ENCODE measurements at regions not wholly inside any gene's neighbourhood (a gene's known extent, or its start where the extent isn't known, plus 50 kb on each side); places are given as distances from the start of the nearest gene placed in this dataset.
"Not testable (repeated sequence)": the region's sequence is repeated elsewhere in the genome, so short reads cannot be mapped to it uniquely, and the experiment has no call there.

- Histone ChIP-seq H3K27me3 (ENCODE audit: insufficient read depth, low read length, poor library complexity) (no peaks in the 10 kb centered on the region), H3K9ac (ENCODE audit: low read depth, low read length) (no peak overlapping the region), H3K4me1 (ENCODE audit: insufficient read depth, low read length) (no peaks in the 10 kb centered on the region), H3K4me2 (ENCODE audit: insufficient read depth, low read length) (no peak overlapping the region), H3K79me2 (ENCODE audit: insufficient read depth, low read length) (no peaks in the 10 kb centered on the region), H2AFZ (ENCODE audit: low read depth, low read length) (no peak overlapping the region), H3K4me3 (ENCODE audit: low read depth in 1 of 2, low read length in 2 of 2) (no peak overlapping the region), H4K20me1 (ENCODE audit: insufficient read depth, low read length) (no peaks in the 10 kb centered on the region), H3K27ac (ENCODE audit: low read length) (no peak overlapping the region), H3K9me3 (ENCODE audit: insufficient read depth, low read length, severe bottlenecking) (no peaks in the 10 kb centered on the region), H3K36me3 (ENCODE audit: insufficient read depth, low read length) (no peaks in the 10 kb centered on the region)
- TF ChIP-seq CTCF (IDR thresholded peaks at IDR 0.05; ENCODE audit: borderline replicate concordance, extremely low read depth, low read length, poor library complexity, severe bottlenecking) (no peak), EZH2 (IDR thresholded peaks at IDR 0.05; ENCODE audit: borderline replicate concordance, low read depth, low read length, severe bottlenecking) (no peak)
- ATAC-seq (ENCODE audit: insufficient read depth, low read depth) (no peak), DNase-seq (no peak)
Measured at GRCh38 chr10:56222237-56222636, 138.8 kb downstream of the ZWINT start.

- Histone ChIP-seq H3K27ac (ENCODE audit: low read length) (no peak overlapping the region), H3K9me3 (ENCODE audit: insufficient read depth, low read length, severe bottlenecking) (peaks cover 4% of the 10 kb centered on the region), H3K79me2 (ENCODE audit: insufficient read depth, low read length) (no peaks in the 10 kb centered on the region), H3K27me3 (ENCODE audit: insufficient read depth, low read length, poor library complexity) (no peaks in the 10 kb centered on the region), H4K20me1 (ENCODE audit: insufficient read depth, low read length) (no peaks in the 10 kb centered on the region), H3K4me3 (ENCODE audit: low read depth in 1 of 2, low read length in 2 of 2) (no peak overlapping the region), H3K36me3 (ENCODE audit: insufficient read depth, low read length) (no peaks in the 10 kb centered on the region), H3K9ac (ENCODE audit: low read depth, low read length) (no peak overlapping the region), H2AFZ (ENCODE audit: low read depth, low read length) (no peak overlapping the region), H3K4me1 (ENCODE audit: insufficient read depth, low read length) (no peaks in the 10 kb centered on the region), H3K4me2 (ENCODE audit: insufficient read depth, low read length) (no peak overlapping the region)
- TF ChIP-seq EZH2 (IDR thresholded peaks at IDR 0.05; ENCODE audit: borderline replicate concordance, low read depth, low read length, severe bottlenecking) (no peak), CTCF (IDR thresholded peaks at IDR 0.05; ENCODE audit: borderline replicate concordance, extremely low read depth, low read length, poor library complexity, severe bottlenecking) (no peak)
- DNase-seq, result no peak
- no peak for ATAC-seq (ENCODE audit: insufficient read depth, low read depth)
Measured at GRCh38 chr10:56212951-56213350, 148.1 kb downstream of the ZWINT start.

- Histone ChIP-seq H3K4me2 (ENCODE audit: insufficient read depth, low read length) (no peak overlapping the region), H3K9me3 (ENCODE audit: insufficient read depth, low read length, severe bottlenecking) (no peaks in the 10 kb centered on the region), H3K27me3 (ENCODE audit: insufficient read depth, low read length, poor library complexity) (no peaks in the 10 kb centered on the region), H2AFZ (ENCODE audit: low read depth, low read length) (no peak overlapping the region), H3K4me3 (ENCODE audit: low read depth in 1 of 2, low read length in 2 of 2) (no peak overlapping the region), H3K27ac (ENCODE audit: low read length) (no peak overlapping the region), H3K79me2 (ENCODE audit: insufficient read depth, low read length) (no peaks in the 10 kb centered on the region), H3K36me3 (ENCODE audit: insufficient read depth, low read length) (no peaks in the 10 kb centered on the region), H4K20me1 (ENCODE audit: insufficient read depth, low read length) (no peaks in the 10 kb centered on the region), H3K9ac (ENCODE audit: low read depth, low read length) (no peak overlapping the region), H3K4me1 (ENCODE audit: insufficient read depth, low read length) (no peaks in the 10 kb centered on the region)
- ATAC-seq (ENCODE audit: insufficient read depth, low read depth), result no peak
- TF ChIP-seq CTCF (IDR thresholded peaks at IDR 0.05; ENCODE audit: borderline replicate concordance, extremely low read depth, low read length, poor library complexity, severe bottlenecking) (no peak), EZH2 (IDR thresholded peaks at IDR 0.05; ENCODE audit: borderline replicate concordance, low read depth, low read length, severe bottlenecking) (no peak)
- DNase-seq, result no peak
Measured at GRCh38 chr10:56181607-56182006, 179.5 kb downstream of the ZWINT start.

- DNase-seq, result no peak
- Histone ChIP-seq H3K4me1 (ENCODE audit: insufficient read depth, low read length) (no peaks in the 10 kb centered on the region), H3K27me3 (ENCODE audit: insufficient read depth, low read length, poor library complexity) (no peaks in the 10 kb centered on the region), H3K9ac (ENCODE audit: low read depth, low read length) (no peak overlapping the region), H3K79me2 (ENCODE audit: insufficient read depth, low read length) (no peaks in the 10 kb centered on the region), H4K20me1 (ENCODE audit: insufficient read depth, low read length) (no peaks in the 10 kb centered on the region), H2AFZ (ENCODE audit: low read depth, low read length) (no peak overlapping the region), H3K4me3 (ENCODE audit: low read depth in 1 of 2, low read length in 2 of 2) (no peak overlapping the region), H3K27ac (ENCODE audit: low read length) (no peak overlapping the region), H3K9me3 (ENCODE audit: insufficient read depth, low read length, severe bottlenecking) (no peaks in the 10 kb centered on the region), H3K4me2 (ENCODE audit: insufficient read depth, low read length) (no peak overlapping the region), H3K36me3 (ENCODE audit: insufficient read depth, low read length) (no peaks in the 10 kb centered on the region)
- ATAC-seq (ENCODE audit: insufficient read depth, low read depth), result no peak
- TF ChIP-seq EZH2 (IDR thresholded peaks at IDR 0.05; ENCODE audit: borderline replicate concordance, low read depth, low read length, severe bottlenecking) (no peak), CTCF (IDR thresholded peaks at IDR 0.05; ENCODE audit: borderline replicate concordance, extremely low read depth, low read length, poor library complexity, severe bottlenecking) (no peak)
Measured at GRCh38 chr10:56178210-56178609, 182.8 kb downstream of the ZWINT start.

GRCh38 chr10:56155091-56155513, 206.0 kb downstream of the ZWINT start:
- H3K27ac ChIP-seq (ENCODE audit: low read length); H3K4me3 ChIP-seq (ENCODE audit: low read depth in 1 of 2, low read length in 2 of 2); H4K20me1 ChIP-seq (ENCODE audit: insufficient read depth, low read length); H3K9ac ChIP-seq (ENCODE audit: low read depth, low read length); H3K79me2 ChIP-seq (ENCODE audit: insufficient read depth, low read length); H3K4me1 ChIP-seq (ENCODE audit: insufficient read depth, low read length); H3K9me3 ChIP-seq (ENCODE audit: insufficient read depth, low read length, severe bottlenecking); H3K36me3 ChIP-seq (ENCODE audit: insufficient read depth, low read length); H2AFZ ChIP-seq (ENCODE audit: low read depth, low read length); ATAC-seq (ENCODE audit: insufficient read depth, low read depth); H3K27me3 ChIP-seq (ENCODE audit: insufficient read depth, low read length, poor library complexity); DNase-seq; H3K4me2 ChIP-seq (ENCODE audit: insufficient read depth, low read length): not testable (repeated sequence)

Data from DND-41 (cell line).